Keratinocyte (primary cell): ENCODE measurements at regions not wholly inside any gene's neighbourhood (a gene's known extent, or its start where the extent isn't known, plus 50 kb on each side); places are given as distances from the start of the nearest gene placed in this dataset.
"Not testable (repeated sequence)": the region's sequence is repeated elsewhere in the genome, so short reads cannot be mapped to it uniquely, and the experiment has no call there.

Experiments used
- DNase-seq: peaks from one replicate; pipeline ENCODE4 v3.0.0-alpha.2; 2011; ENCODE audit warnings: low read depth, missing footprints, low spot score
- FAIRE-seq: peaks from 2 replicates; lab custom pipeline; 2011; peaks lifted over from hg19 to GRCh38; lab: Jason Lieb, UNC
- H2AFZ ChIP-seq: 2 replicates; pipeline ENCODE4 v1.6.0; 2012; ENCODE audit warnings: low read length, control low read depth, inconsistent platforms; ENCODE audit not compliant: control insufficient read depth
- H3K27ac ChIP-seq: 2 replicates; pipeline ENCODE4 v1.5.1; 2011; ENCODE audit warnings: low read length; ENCODE audit not compliant: control insufficient read depth, insufficient read depth
- H3K27me3 ChIP-seq: 3 replicates; pipeline ENCODE4 v1.6.0; 2011; ENCODE audit warnings: low read length; ENCODE audit not compliant: control insufficient read depth, insufficient read depth; ENCODE audit errors: extremely low read depth
- H3K36me3 ChIP-seq, 2 experiments: 2 replicates in 1 of 2; 3 replicates in 1 of 2; pipeline ENCODE4 v1.5.1; 2011; ENCODE audit warnings: low read length in 2 of 2, mild to moderate bottlenecking in 1 of 2; ENCODE audit not compliant: control insufficient read depth in 2 of 2, insufficient read depth in 2 of 2; ENCODE audit errors: extremely low read depth in 1 of 2
- H3K4me1 ChIP-seq: 3 replicates; pipeline ENCODE4 v1.5.1; 2011; ENCODE audit warnings: low read length; ENCODE audit not compliant: control insufficient read depth, insufficient read depth; ENCODE audit errors: extremely low read depth
- H3K4me2 ChIP-seq: 3 replicates; pipeline ENCODE4 v1.6.0; 2011; ENCODE audit warnings: low read depth, low read length; ENCODE audit not compliant: control insufficient read depth, insufficient read depth; ENCODE audit errors: extremely low read depth
- H3K4me3 ChIP-seq, 3 experiments: fragments of 200-600 bp in 1 of 3; sonication (generic) in 1 of 3; 2 replicates in 2 of 3; 3 replicates in 1 of 3; pipeline ENCODE4 v1.5.1; 2011 to 2016; ENCODE audit warnings: low read length in 3 of 3, mild to moderate bottlenecking in 3 of 3, control low read depth in 2 of 3, inconsistent platforms in 1 of 3, low read depth in 1 of 3, mixed read lengths in 1 of 3, mixed run types in 1 of 3, moderate library complexity in 1 of 3; ENCODE audit not compliant: control insufficient read depth in 2 of 3, insufficient read depth in 2 of 3; ENCODE audit errors: extremely low read depth in 1 of 3
- H3K79me2 ChIP-seq: 2 replicates; pipeline ENCODE4 v1.6.0; 2012; ENCODE audit warnings: low read length; ENCODE audit not compliant: control insufficient read depth, insufficient read depth
- H3K9ac ChIP-seq: 3 replicates; pipeline ENCODE4 v1.6.0; 2011; ENCODE audit warnings: low read length; ENCODE audit not compliant: control insufficient read depth, insufficient read depth; ENCODE audit errors: extremely low read depth
- H3K9me1 ChIP-seq: 3 replicates; pipeline ENCODE4 v1.6.0; 2011; ENCODE audit warnings: low read length; ENCODE audit not compliant: control insufficient read depth, insufficient read depth; ENCODE audit errors: extremely low read depth
- H3K9me3 ChIP-seq: 2 replicates; pipeline ENCODE4 v1.5.1; 2012; ENCODE audit warnings: low read depth, low read length; ENCODE audit not compliant: control insufficient read depth
- H4K20me1 ChIP-seq: 3 replicates; pipeline ENCODE4 v1.6.0; 2011; ENCODE audit warnings: low read length; ENCODE audit not compliant: control insufficient read depth, insufficient read depth; ENCODE audit errors: extremely low read depth
- CTCF ChIP-seq, 3 experiments: IDR thresholded peaks in 1 of 3; conservative IDR thresholded peaks in 1 of 3; optimal IDR thresholded peaks in 1 of 3; 2 replicates in 2 of 3; 3 replicates in 1 of 3; pipeline versions ENCODE3 to v1.5.1; 2011; ENCODE audit warnings: low read length in 3 of 3, mild to moderate bottlenecking in 3 of 3, moderate library complexity in 2 of 3, control low read depth in 1 of 3, inconsistent platforms in 1 of 3; ENCODE audit not compliant: insufficient read depth in 2 of 3; ENCODE audit errors: extremely low read depth in 1 of 3
- EZH2 ChIP-seq: IDR thresholded peaks from one replicate; pipeline ENCODE4 v1.6.1; 2012; ENCODE audit warnings: inconsistent platforms, mild to moderate bottlenecking, low read length, moderate library complexity
- dilution Hi-C: fragments of 300-500 bp; cut with MboI; formaldehyde crosslinking; loops from one replicate; pipeline ENCODE4 v1.7.0; 2020; ENCODE audit warnings: low sequenced_read_pairs; ENCODE audit not compliant: extremely low pct_ligation_motif_present

- no peak overlapping the region for H3K4me3 ChIP-seq
- TF ChIP-seq CTCF (optimal IDR thresholded peaks at IDR 0.05 in 1 of 3, IDR thresholded peaks at IDR 0.05 in 1 of 3, conservative IDR thresholded peaks at IDR 0.05 in 1 of 3; ENCODE audit: extremely low read depth in 1 of 3, insufficient read depth in 2 of 3, low read length in 3 of 3) (no peak), EZH2 (no peak)
- no peaks in the 10 kb centered on the region for H3K79me2 ChIP-seq
- peak; percentile 97 for FAIRE-seq
- peaks cover 10% of the 10 kb centered on the region for H3K4me1 ChIP-seq
- H3K4me2 ChIP-seq, result peak overlapping the region; percentile 45
- H3K9ac ChIP-seq, result no peak overlapping the region
- no peak overlapping the region for H2AFZ ChIP-seq
- dilution Hi-C loops, result no loop called here
- H3K36me3 ChIP-seq, result no peaks in the 10 kb centered on the region
- peak; percentile 58 for DNase-seq
- no peaks in the 10 kb centered on the region for H3K27me3 ChIP-seq
- H3K9me1 ChIP-seq, result no peaks in the 10 kb centered on the region
- H3K9me3 ChIP-seq, result no peaks in the 10 kb centered on the region
- no peak overlapping the region for H3K27ac ChIP-seq
- no peaks in the 10 kb centered on the region for H4K20me1 ChIP-seq
Measured at GRCh38 chr6:73929405-73929804, 233.4 kb downstream of the CD109 start.

- no peaks in the 10 kb centered on the region for H3K79me2 ChIP-seq
- H3K27ac ChIP-seq, result no peak overlapping the region
- H3K9me3 ChIP-seq, result no peaks in the 10 kb centered on the region
- no peaks in the 10 kb centered on the region for H4K20me1 ChIP-seq
- peaks cover 10% of the 10 kb centered on the region for H3K4me1 ChIP-seq
- no peak overlapping the region for H3K4me3 ChIP-seq
- DNase-seq, result no peak
- no peaks in the 10 kb centered on the region for H3K9me1 ChIP-seq
- dilution Hi-C loops, result no loop called here
- H2AFZ ChIP-seq, result no peak overlapping the region
- H3K9ac ChIP-seq, result no peak overlapping the region
- FAIRE-seq, result no peak
- H3K27me3 ChIP-seq, result no peaks in the 10 kb centered on the region
- H3K4me2 ChIP-seq, result no peak overlapping the region
- no peaks in the 10 kb centered on the region for H3K36me3 ChIP-seq
- TF ChIP-seq CTCF (optimal IDR thresholded peaks at IDR 0.05 in 1 of 3, IDR thresholded peaks at IDR 0.05 in 1 of 3, conservative IDR thresholded peaks at IDR 0.05 in 1 of 3; ENCODE audit: extremely low read depth in 1 of 3, insufficient read depth in 2 of 3, low read length in 3 of 3) (no peak), EZH2 (no peak)
Measured at GRCh38 chr6:73927421-73927820, 231.4 kb downstream of the CD109 start.

- dilution Hi-C loops, H3K27ac ChIP-seq, H3K9me1 ChIP-seq, H3K4me2 ChIP-seq, H3K9me3 ChIP-seq, H3K36me3 ChIP-seq, H2AFZ ChIP-seq, H3K27me3 ChIP-seq, H3K4me3 ChIP-seq, FAIRE-seq, H3K9ac ChIP-seq, H3K79me2 ChIP-seq, DNase-seq, H4K20me1 ChIP-seq: not testable (repeated sequence)
- peaks cover 10% of the 10 kb centered on the region for H3K4me1 ChIP-seq
Measured at GRCh38 chr6:73925703-73926102, 229.7 kb downstream of the CD109 start.
